Kidney (tissue), 13 donors: ENCODE measurements at regions not wholly inside any gene's neighbourhood (a gene's known extent, or its start where the extent isn't known, plus 50 kb on each side); places are given as distances from the start of the nearest gene placed in this dataset.
"Not testable (repeated sequence)": the region's sequence is repeated elsewhere in the genome, so short reads cannot be mapped to it uniquely, and the experiment has no call there.

ENCODE experiments used
- DNase-seq, 5 donors: peaks; one replicate each; pipeline ENCODE4 v3.0.0-alpha.2; 2013 to 2020
- FAIRE-seq: peaks from 2 replicates; lab custom pipeline; 2012; peaks lifted over from hg19 to GRCh38; lab: Jason Lieb, UNC
- H3K27ac ChIP-seq, 2 donors: one replicate each; pipeline ENCODE4 v1.7.0; 2013; ENCODE audit warnings: low read depth in 2 of 2, low read length in 2 of 2, inconsistent platforms in 1 of 2
- H3K27me3 ChIP-seq: one replicate; pipeline ENCODE4 v1.7.1; 2013; ENCODE audit warnings: low read length, inconsistent platforms; ENCODE audit not compliant: control insufficient read depth, insufficient read depth
- H3K36me3 ChIP-seq, 3 donors: one replicate each; pipeline versions ENCODE4 v1.7.0 to v1.7.1; 2013; ENCODE audit warnings: low read length in 3 of 3, control low read depth in 1 of 3, inconsistent platforms in 1 of 3; ENCODE audit not compliant: insufficient read depth in 3 of 3, control insufficient read depth in 2 of 3
- H3K4me1 ChIP-seq, 3 donors: one replicate each; pipeline versions ENCODE4 v1.7.0 to v1.7.1; 2013; ENCODE audit warnings: low read length in 3 of 3, inconsistent platforms in 1 of 3, low read depth in 1 of 3; ENCODE audit not compliant: control insufficient read depth in 2 of 3, insufficient read depth in 2 of 3
- H3K4me3 ChIP-seq, 3 donors: one replicate each; pipeline versions ENCODE4 v1.7.0 to v1.8.1; 2013; ENCODE audit warnings: low read length in 3 of 3, control low read depth in 1 of 3, inconsistent platforms in 1 of 3
- H3K9ac ChIP-seq, 3 donors: one replicate each; pipeline versions ENCODE4 v1.7.0 to v1.7.1; 2013; ENCODE audit warnings: low read length in 3 of 3, control low read depth in 1 of 3, inconsistent platforms in 1 of 3
- H3K9me3 ChIP-seq, 3 donors: one replicate each; pipeline versions ENCODE4 v1.7.0 to v1.7.1; 2013; ENCODE audit warnings: low read length in 3 of 3, control low read depth in 1 of 3, inconsistent platforms in 1 of 3; ENCODE audit not compliant: control insufficient read depth in 2 of 3, insufficient read depth in 1 of 3
- intact Hi-C: fragments of 100-400 bp; cut with DNase I; formaldehyde crosslinking; loops from one replicate; pipeline ENCODE4 v1.11.1; 2022
- TF ChIP-seq, protein P1 (sequence below): IDR thresholded peaks from 3 replicates; pipeline ENCODE4 v1.5.1; 2012; ENCODE audit warnings: mild to moderate bottlenecking, moderate library complexity, borderline replicate concordance; ENCODE audit not compliant: insufficient read depth; ENCODE audit errors: extremely low read depth
- donor health status: control.
- donor health status: control.
- donor health status: control.
- donor health status: control.
- donor health status: control.
- donor health status: DM: yes; HTN: yes; CAD: no.
- donor health status: Normal renal cell carcinoma (clear cell type).

DNA sequence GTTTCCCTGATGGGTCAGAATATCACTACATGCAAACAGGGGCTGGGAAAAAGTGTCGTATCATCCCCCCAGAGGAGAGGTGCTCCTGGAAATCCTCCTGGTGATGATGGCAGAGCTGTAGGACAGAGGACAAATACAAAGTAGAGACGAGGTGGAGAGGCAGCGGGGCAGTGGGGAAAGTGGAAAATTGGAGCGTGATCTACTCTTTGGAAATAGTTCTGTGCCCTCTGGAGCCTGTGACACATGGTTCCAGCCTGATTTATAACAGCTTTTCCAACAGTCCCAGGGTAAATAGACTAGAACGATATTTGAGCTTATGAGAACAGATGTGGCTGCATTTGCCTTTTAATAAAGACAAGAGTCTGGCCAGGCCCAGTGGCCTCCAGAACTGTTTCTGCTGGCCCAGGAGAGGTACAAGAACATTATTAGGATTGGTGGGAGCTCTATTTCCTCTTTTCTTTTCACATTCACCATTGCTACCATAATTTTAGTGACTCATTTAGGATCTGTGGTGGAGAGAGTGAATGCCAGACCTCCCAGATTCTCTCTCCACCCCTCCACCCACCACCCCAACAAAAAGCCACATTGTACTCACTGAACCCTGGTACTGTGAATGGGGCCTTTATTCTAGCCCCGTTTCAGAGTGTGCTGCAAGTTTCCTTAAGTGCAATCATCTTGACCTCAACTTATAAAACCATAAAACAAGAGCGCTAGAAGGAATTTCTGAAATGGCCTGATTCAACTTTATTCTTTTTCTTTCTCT is 78.3 kb downstream of the BTBD3 start:
- Histone ChIP-seq H3K36me3 (no peaks in the 10 kb centered on the region), H3K9me3 (no peaks in the 10 kb centered on the region), H3K4me3 (no peak overlapping the region), H3K4me1 (no peaks in the 10 kb centered on the region), H3K9ac (no peak overlapping the region), H3K27me3 (no peaks in the 10 kb centered on the region), H3K27ac (no peak overlapping the region)
- TF ChIP-seq, protein P1, sequence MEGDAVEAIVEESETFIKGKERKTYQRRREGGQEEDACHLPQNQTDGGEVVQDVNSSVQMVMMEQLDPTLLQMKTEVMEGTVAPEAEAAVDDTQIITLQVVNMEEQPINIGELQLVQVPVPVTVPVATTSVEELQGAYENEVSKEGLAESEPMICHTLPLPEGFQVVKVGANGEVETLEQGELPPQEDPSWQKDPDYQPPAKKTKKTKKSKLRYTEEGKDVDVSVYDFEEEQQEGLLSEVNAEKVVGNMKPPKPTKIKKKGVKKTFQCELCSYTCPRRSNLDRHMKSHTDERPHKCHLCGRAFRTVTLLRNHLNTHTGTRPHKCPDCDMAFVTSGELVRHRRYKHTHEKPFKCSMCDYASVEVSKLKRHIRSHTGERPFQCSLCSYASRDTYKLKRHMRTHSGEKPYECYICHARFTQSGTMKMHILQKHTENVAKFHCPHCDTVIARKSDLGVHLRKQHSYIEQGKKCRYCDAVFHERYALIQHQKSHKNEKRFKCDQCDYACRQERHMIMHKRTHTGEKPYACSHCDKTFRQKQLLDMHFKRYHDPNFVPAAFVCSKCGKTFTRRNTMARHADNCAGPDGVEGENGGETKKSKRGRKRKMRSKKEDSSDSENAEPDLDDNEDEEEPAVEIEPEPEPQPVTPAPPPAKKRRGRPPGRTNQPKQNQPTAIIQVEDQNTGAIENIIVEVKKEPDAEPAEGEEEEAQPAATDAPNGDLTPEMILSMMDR = no peak
- peak in 2 of 5 donors; percentile 52 to 61 for DNase-seq
- intact Hi-C loops = loop anchor here (10.0 kb wide), 1 partner anchor 61 kb away; no protein-coding TSS in a partner anchor
- FAIRE-seq = no peak

DNA sequence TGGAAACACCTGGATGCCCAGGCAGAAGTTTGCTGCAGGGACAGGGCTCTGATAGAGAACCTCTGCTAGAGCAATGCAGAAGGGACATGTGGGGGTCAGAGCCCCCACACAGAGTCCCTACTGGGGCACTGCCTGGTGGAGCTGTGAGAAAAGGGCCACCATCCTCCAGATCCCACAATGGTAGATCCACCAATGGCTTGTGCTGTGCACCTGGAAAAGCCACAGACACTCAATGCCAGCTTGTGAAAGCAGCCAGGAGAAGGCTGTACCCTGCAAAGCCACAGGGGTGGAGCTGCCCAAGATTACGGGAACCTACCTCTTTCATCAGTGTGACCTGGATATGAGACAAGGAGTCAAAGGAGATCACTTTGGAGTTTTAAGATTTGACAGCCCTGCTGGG is 87.1 kb downstream of the BTBD3 start:
- H3K36me3 ChIP-seq, H3K9me3 ChIP-seq, H3K27ac ChIP-seq, intact Hi-C loops, DNase-seq, H3K4me1 ChIP-seq, H3K4me3 ChIP-seq, FAIRE-seq, H3K9ac ChIP-seq, H3K27me3 ChIP-seq: not testable (repeated sequence)

DNA sequence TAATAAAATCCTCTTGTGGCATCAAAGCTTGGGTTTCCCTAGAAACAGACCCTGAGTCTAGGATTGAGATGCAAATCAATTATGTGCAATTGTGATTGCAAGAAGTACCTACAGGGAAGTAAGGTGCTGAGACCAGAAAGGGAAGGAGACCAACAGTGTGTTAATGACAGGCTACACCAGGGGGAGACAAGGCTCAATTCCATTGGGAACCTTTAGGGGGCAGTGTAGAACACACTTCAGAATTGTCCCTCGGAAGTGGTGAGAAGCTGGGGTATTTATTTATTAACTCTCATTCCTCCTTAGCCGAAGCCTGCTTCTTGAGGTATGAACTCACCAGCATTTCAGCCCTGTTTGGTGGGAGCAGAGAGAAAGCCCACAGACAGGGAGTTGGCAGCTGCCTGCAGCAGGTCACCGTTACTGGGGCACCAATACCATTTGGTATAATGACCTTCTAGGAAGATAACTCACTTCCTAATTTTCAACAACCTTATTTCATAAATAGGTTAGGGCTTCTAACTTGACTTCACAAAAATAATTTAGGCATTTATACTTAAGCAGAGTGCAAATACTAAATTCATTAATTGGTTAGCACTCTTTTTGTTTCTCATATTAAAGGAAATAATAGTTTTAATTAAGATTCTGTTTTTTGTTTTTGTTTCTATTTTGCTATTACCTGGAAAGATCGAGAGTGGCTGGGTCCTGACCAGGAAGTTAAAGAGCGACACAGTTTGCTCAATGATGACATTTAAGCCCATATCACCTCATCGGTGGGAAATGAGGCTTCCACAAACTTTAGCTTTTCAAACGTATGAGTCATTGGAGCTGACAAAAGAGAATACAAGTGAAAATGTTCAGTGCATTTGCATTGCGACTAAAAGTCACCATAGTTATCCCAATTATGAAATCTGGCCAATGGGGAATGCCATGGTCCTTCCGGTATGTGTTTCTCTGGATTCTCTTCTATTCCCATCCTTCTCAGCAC is 94.8 kb downstream of the BTBD3 start:
- Histone ChIP-seq H3K4me1 (no peaks in the 10 kb centered on the region), H3K27ac (no peak overlapping the region), H3K36me3 (no peaks in the 10 kb centered on the region), H3K27me3 (no peaks in the 10 kb centered on the region), H3K4me3 (no peak overlapping the region), H3K9me3 (no peaks in the 10 kb centered on the region), H3K9ac (no peak overlapping the region)
- DNase-seq (peak in 4 of 5 donors; percentile 14 to 54 (median 36)), FAIRE-seq (no peak)
- TF ChIP-seq, protein P1 = peak; percentile 64
- intact Hi-C loops = no loop called here

DNA sequence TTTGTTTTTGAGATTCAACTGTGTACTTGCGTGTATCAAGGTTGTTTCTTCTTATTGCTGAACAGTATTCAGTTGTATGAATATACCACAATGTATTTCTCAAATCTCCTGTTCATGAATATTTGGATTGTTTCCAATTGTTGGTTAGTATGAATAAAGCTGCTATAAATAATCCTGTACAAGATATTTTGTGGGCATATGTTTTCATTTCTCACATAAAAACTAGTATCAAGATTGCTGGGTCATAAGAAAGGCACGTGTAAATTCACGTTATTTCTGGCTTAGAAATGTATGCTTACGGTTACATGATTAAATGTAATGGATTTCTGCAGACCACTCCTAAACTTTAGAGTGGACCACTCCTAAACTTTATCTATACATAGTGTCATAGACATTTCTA is 96.6 kb downstream of the BTBD3 start:
- FAIRE-seq = no peak
- H3K27me3 ChIP-seq = no peaks in the 10 kb centered on the region
- intact Hi-C loops = no loop called here
- no peak overlapping the region for H3K9ac ChIP-seq
- no peaks in the 10 kb centered on the region for H3K9me3 ChIP-seq
- no peak for DNase-seq
- no peaks in the 10 kb centered on the region for H3K36me3 ChIP-seq
- H3K27ac ChIP-seq = no peak overlapping the region
- TF ChIP-seq, protein P1 = no peak
- no peaks in the 10 kb centered on the region for H3K4me1 ChIP-seq
- no peak overlapping the region for H3K4me3 ChIP-seq
